Activated naive CD4-positive, alpha-beta T cell (primary cell): ENCODE measurements at regions not wholly inside any gene's neighbourhood (a gene's known extent, or its start where the extent isn't known, plus 50 kb on each side); places are given as distances from the start of the nearest gene placed in this dataset.

Experiments used
- DNase-seq, 4 experiments: peaks; one replicate each; lab custom pipeline; 2025; lab: John Stamatoyannopoulos, UW

DNA sequence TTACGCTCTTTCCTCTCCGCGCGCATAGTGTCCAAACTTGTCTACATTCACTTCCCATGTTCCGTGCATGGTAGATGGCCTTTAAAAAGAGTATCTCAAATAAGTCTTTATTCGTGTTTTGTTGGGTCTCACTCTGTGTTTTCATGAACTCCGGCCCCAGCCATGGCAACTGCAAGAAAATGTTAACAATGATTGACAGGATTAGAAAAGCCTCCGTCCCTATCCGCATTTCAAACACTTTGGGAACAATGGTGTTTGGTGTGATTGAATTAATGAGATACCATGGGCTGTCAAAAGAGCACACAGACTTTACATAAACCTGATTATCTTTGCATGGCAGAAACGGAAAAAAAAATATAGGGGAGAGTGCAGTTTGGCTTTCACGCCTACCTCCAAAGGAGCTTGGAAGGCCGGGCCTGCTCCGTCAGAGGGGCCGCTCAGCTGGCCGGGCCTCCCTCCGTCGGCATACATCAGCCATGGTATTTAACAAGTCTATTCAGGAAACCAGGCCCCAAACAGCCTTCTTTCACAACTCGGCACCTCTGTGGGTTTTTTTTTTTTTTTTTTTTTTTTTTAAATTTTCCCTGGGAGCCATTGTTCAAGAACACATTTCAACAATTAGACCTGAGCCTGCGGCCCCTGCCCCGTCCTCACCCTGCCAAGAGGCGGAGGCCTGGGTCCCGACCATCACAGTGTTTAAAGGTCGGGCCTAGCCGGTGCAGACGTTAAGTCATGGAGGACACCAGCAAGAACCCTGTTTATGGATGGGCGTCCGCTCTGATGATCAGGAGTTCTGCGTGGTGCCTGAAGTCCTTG lies 323.8 kb upstream of the IRX4 start:
- no peak for DNase-seq

DNA sequence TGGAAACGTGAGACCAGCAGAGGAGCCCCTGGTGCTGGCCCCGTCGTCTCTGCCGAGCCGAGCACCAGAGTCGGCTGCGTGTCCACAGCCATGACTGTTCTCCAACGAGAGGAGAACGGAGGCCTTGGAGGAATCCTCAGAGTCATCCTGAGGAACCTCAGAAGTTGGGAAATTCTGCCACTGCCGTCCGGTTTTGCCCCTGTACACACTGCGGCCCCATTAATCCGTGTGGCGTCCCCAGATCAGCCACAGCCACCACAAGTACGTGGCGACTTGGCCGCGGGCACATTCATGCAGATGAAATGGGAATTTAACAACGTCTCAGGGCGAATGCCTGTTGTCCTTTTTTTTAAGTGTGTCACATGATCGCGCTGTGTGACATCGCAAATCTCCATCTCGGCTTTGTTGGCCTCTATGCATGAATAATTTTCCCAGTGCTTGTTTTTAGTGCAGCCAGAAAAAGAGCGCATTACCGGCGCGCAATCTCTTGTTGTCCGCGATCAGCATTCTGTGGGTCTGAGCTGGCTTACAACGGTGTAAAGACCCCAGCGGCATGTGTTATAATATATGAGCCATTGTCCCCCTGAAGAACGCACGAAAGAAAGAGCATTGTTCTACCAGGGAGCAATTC lies 323.0 kb upstream of the IRX4 start:
- DNase-seq: no peak

DNA sequence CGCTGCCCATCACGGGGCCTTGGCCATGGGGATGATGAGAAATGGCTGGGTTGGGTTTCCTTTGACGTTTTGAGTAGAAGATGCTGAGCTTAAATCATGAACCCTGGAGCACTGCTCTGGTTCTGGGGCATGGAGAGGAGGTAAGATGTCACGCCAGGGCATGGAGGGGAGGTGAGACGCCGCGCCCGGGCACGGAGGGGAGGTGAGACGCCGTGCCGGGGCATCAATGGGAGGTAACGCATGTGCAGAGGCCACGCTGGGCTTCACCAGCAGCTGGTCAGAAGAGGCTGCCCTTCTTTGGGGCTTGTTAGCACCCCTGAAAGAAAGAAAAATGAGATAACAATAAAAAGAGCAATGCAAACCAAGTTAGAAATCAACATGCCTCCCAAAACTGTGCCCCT lies 322.5 kb upstream of the IRX4 start:
- DNase-seq: no peak

DNA sequence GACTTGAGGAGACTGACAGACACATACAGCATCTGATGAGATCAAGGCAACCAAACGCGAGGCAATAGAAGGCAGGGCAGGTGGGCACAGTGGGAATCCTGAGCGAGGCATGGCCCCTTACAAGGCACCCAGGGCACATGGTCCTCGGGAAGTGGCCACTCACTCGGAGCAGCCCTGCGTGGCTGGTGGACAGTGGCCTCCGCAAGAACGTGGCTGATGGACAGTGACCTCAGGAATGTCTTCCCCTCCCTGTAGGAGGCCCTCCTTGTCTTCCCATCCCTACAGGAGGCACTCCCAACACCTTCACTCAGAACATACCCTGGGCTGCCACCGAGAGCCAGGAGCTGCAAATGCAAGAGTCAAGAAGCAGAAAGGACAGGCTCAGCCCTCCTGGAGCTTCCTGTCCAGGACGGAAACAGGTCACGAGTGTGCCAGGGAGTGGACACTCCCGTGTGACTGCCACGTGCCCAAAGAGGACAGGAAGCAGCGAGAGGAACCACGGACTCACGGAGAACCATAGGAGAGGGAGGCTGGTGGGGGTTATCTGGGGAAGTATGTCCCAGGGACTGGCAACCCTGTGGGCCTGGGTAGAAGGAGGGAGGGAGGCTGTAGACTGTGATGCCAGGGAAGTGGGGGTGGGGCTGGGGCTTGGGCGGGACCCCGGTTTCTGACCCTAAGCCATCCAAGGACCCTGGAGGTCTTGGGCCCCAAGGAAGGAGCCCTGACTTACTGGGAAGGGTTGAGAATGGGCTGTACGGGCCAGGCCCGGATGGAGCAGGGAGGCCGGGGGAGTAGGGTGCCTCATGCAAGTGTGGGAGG lies 321.9 kb upstream of the IRX4 start:
- DNase-seq: no peak

DNA sequence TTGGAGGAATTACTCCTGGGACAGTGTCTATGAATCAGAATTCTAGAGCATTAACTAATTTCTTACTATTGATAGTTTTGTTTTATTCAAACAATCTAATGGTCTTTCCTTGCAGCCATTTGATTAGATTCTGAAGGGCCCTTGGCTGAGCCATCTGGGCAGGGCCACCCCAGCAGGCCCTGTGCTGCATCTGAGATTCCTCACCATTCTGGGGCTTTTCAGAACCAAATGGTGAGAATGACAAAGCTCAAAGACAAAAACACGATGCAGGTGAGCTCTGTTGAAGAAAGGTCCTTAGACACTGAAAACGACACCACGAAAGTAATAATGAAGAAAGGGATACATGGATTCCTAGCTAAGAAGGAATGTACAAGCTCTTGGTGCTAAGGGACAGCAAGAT lies 321.0 kb upstream of the IRX4 start:
- no peak for DNase-seq

DNA sequence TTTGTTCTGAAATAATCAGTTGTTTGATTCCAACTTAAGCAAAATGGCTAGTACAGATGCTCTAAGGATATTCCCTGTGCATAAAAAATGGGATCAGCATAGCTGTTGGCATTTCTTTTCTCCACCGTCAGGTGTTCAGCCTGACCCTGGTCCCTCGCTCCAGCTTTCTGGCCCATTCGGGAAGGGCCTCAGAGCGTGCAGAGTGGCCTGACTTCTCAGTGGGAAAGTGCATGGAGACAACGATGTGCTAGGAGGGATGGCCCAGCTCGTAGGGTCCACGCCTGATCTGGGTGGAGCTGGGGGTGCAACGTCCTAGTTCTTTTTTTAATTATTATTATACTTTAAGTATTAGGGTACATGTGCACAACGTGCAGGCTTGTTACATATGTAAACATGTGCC lies 319.1 kb upstream of the IRX4 start:
- no peak for DNase-seq

DNA sequence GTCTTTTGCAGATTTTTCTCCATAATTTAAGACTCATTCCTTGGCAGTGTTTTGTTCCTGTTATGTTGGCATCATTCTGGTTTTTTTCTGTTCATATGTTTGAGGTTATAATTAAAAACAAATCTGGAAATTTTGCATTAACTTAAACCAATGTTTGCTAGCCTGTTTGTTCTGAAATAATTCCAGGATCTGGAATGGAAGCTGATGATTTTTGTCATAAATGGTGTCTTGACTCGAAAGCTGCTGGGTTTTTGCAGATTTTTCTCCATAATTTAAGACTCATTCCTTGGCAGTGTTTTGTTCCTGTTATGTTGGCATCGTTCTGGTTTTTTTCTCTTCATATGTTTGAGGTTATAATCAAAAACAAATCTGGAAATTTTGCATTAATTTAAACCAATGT lies 318.7 kb upstream of the IRX4 start:
- no peak for DNase-seq

DNA sequence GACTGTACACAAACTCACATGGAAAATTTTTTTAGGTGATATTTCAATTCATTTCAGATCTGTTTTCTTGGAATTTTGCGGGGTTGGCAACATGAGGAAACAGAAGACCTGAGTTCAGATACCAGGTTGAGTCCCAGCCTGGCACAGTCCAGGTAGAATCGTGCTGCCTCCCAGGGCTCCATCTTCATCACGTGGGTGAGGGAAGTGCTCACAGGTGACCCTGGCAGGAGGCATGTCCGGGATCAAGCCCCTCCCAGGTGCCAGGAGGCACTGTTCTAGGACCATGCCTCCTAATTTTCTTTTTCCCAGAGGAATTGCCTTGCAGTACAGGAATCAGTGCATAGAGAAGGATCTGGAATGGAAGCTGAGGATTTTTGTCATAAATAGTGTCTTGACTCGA lies 318.3 kb upstream of the IRX4 start:
- DNase-seq: no peak

DNA sequence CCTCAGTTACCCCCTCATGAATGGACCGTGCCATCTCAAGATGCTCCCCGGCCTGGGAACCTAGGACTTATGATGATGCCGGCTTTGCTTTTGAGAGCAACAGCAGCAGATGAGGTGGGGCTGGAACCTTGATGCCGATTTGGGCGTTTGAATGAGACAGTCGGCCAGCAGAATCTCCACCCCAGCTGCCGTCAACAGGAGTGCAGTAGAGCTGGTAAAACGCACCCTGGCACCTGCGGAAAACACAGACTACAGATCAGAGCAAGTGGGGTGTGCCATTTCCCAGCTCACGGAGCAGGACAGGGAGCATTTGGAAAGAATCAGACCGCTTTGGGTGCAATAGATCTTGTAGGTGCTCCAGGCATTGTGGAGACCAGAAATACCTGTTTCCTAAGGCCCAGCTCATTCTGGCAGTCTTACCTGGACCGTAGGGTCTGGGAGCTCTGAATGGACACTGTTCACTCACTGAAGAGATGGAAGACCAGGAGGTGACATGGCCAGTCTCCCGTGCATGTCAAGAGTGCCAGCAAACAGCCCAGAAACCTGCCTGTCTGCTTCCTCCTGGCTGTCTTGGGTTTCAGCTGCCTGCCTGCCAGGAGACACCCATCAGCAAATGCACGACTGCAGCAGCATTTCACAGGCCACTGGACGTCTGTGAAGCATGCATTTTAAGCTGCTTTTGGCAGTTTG lies 317.7 kb upstream of the IRX4 start:
- no peak for DNase-seq

DNA sequence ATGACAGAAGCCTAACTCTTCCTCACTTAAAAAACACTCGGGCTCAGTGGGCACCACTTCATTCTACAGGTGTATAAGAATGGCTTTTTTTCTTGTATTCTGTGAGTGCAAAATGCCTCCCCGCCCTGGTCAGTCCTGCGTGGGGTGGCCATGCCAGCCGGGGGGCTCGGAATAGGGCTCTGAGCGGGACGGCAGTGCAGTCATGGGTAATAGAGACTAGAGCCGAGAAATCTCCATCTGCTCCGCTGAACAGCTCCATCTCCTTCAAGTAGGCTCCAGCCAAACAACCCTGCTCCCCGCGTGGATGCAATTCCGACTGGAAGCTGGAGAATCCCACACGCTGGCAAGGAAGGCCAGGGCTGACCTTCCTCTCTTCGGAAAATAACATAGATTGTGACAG lies 317.0 kb upstream of the IRX4 start:
- no peak for DNase-seq

DNA sequence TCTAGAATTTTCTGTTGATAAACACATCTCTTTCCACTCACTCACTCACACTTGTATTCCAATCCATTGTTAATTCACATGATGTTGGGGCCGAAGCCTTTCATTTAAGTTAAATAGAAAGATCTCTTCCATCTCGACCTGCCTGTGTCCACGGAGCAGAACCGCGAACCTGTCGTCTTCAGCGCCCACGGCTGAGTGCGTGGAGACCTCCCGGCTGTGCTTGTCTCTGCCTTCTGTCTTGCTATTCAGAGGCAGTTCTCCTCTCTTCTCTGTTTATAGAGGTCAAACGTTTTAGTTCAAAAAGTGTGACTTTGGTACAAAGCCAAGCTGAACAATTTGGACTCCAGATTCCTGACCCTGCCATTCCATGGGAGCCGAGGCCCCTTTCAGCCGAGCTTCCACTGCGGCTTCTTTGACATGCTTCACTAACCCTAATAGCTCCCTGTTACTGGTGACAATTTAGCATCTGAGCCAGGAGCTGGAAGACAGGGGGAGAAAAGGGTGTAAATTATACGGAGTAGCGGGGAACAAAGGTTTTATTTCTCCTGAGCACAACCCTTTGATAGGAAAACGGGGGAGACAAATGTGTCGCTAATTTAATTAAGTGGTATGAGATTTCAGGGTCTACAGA lies 314.4 kb upstream of the IRX4 start:
- DNase-seq: no peak

DNA sequence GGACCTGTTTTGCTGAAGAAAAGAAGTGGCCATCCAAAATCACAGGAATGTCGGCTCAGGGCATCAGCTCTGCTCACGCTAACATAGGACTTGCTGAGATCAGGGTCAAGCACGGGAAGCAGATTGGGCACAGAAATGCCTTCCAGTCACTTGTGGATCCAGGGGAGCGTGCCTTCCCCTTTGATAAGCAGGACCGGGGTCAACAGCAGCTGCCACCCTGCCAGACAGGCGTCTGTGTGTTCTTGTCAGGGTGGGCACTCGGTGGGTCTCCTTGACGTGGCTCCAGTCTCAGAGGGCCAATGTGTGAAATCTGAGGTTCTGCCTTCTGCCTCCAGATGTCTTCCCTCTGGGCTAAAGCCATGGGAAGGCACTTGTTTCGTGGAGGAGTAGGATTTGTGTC lies 313.7 kb upstream of the IRX4 start:
- no peak for DNase-seq

DNA sequence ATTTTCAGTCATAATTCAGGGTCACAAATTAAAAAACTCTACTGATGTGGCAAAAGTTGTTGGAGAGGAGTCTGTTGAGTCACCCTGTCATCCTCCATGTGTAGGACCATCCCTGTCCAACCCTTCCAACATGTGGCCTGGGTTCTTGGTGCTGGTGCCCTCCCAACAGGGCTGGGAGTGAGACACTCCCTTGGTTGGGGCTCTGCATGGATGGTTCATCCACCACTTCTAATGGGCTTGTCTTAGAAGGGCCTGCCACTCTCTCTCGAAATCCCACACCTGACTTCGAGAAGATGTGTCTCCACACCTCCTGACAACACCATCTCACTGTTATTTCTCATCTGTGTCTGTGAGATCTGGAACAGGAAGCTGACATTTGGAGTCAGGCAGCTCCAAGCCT lies 312.2 kb upstream of the IRX4 start:
- no peak for DNase-seq

DNA sequence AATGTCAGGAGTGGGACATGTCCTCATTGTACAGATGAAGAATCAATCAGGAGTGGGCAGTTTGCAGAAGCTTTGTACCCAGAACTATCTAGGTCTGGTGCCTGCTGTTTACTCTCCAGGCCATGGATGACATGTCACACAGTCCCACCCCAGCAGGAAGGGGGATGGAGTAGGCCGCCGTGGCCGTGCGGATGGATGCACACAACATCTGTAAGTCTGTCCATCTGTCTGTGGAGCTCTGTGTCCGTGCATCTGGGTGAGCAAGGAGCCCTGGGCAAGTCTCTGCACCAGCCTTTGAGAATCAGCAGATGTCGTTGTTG lies 311.5 kb upstream of the IRX4 start:
- DNase-seq: no peak

DNA sequence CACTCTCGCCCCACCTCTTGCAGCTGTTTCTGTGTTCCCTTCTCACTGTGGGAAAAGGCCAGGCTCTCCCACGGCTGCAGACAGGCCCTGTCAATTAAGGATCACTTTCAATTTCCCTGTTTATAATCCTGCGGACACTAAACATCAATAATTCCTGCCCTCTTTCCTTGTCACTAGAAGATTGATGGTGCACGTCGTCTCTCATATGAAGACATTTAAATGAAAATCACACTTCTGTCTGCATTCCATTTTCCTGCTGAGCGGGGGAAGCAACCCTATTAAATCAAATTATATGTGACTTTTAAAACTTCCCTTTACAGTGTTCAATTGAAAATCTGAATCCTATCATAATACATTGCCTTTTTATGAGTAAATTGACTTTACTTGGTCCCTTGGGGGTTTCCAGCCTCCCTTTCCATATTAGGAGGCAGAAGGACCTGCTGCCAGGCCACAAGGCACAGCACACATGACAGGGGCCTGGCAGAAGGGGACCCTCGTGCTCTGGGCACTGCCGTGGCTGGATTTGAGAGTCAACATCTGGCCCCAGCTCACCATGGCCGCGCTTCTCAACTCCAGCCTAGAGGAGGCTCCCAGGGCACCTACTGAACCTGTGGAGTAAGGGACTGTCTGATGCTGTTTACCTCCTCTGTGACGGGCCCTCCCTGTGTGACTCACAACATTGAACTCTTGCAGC lies 311.0 kb upstream of the IRX4 start:
- no peak for DNase-seq

DNA sequence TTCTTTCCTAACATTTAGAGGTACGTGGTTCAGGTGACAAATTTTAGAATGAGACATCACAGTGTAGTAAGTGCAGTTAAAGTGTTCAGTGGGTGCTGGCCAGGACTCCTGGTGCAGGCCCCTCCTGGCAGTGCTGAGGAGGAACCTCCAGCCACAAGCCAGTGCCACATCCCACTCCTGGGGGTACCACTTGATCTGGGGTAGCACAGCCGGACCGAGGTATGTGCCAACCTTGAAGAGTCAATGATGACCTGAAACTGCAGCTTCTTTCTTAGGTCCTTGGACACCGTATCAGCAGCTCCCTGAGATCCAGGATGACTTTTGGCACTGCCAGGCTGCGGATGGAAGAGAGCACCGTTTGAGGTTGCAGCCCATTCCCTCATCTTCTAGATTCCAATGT lies 310.4 kb upstream of the IRX4 start:
- no peak for DNase-seq

DNA sequence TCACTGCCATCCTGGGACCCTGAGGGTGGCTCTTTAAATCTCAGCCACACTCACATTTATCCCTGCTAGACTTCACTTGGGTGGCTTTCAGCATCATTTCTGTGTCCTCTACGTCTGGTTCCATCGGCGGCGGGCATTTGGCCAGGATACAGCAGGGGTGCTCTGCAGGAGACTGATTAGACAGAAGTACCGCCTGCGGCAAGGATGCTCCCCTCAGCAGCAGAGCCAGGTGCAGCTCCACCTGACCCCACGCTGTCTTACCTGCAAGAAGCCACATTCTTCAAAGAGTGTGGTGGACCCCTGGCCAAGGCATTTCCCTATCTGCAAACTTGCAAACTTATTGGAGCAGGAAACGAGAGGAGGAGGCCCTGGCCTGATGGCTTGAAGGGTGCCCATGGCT lies 309.8 kb upstream of the IRX4 start:
- DNase-seq: no peak

DNA sequence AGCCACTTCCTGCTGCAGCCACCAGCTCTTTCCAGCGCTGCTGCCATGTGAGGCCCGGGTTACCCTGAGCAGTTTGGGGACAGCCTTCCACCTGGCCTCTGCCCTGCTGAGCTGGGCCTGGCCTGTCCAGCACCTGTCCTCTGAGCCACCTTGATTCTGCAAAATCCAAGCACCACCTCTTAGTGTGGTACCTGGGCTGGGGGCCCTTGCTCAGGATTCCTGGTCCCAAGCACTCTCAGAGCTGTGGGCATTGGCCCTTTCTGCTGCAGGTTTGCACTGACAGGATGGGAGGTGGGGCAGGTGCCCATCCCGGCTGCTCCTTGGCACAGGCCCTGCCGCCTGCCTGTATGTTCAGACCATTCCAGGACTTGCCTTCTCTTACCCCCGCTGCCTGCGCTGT lies 309.2 kb upstream of the IRX4 start:
- DNase-seq: no peak

DNA sequence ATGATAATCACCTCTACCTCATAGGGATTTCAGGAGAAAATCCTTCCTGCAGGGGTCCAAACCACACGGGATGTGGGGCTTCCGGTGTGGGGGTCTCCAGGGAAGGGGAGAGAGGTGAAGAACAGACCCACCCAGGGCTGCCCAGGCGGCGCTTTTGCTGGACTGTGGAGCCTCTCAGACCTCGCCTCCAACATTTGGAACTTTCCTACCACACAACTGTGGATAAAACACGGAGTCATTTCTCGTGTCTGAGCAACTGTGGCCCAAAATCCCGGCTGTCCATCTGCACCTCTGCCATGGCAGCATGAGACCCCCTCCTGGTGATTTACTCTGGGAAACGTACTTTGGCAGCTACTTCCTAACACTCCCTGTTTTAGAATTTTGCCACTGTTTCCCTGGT lies 307.8 kb upstream of the IRX4 start:
- no peak for DNase-seq

DNA sequence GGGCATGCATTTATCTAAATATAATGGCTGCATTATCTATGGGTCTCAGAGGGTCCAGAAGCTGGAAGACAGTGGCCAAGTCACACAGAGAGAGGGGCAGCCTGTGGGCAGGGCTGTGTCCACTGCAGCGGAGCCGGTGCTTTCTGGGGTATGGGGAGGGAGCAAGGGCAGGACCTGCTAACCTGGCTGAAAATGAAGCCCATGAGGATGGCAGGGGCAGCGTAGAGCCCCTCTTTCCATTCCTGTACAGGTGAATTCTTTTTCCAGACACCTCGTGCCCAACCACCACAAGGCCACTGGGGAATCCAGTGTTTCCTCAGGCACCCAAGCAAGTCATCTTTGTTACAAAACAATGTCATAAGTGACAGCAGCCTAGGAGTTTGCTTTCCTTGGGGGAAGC lies 305.9 kb upstream of the IRX4 start:
- DNase-seq: no peak

DNA sequence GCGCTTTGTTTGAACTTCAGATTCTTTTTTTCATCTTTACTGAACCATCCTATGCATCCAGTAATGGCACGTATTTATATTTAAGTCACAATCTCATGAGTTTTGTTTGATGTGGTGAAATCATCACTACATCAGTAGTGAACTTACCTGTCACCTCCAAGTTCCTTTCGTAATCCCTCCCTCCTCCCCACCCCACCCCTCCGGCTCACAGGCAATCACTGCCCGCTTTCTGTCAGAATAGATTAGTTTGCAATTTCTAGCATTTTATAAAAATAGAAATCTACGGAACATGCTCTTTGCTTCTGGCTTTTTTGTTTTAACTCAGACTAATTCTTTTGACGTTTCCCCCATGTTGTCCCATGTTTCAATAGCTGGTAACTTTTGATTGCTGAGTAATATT lies 305.4 kb upstream of the IRX4 start:
- DNase-seq: no peak

DNA sequence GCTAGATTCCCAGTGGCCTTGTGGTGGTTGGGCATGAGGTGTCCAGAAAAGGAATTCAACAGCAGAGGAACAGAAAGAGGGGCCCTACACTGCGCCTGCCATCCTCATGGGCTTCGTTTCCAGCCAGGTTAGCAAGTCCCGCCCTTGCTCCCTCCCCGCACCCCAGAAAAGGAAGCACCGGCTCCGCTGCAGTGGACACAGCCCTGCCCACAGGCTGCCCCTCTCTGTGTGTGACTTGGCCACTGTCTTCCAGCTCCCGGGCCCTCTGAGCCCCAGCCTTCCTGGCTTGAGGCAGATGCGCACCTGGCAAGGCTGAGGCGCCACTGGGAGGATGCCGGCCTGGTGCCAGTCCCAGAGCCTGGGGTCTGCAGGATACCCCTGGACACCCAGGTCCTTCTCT lies 305.0 kb upstream of the IRX4 start:
- no peak for DNase-seq
